Upper lobe of right lung (tissue), 1 donor: ENCODE measurements at regions not wholly inside any gene's neighbourhood (a gene's known extent, or its start where the extent isn't known, plus 50 kb on each side); places are given as distances from the start of the nearest gene placed in this dataset.

ENCODE experiments used
- ATAC-seq: fragments of 200-7000 bp; cut with Tn5 transposase; one replicate; pipeline ENCODE4 v1.9.1; 2020; ENCODE audit warnings: mild to moderate bottlenecking, moderate library complexity
- DNase-seq: peaks from one replicate; pipeline ENCODE4 v3.0.0-alpha.2; 2020
- H3K27ac ChIP-seq: fragments of 200-600 bp; one replicate; pipeline ENCODE4 v1.8.0; 2022
- H3K27me3 ChIP-seq: fragments of 200-600 bp; one replicate; pipeline ENCODE4 v1.8.0; 2022; ENCODE audit warnings: mild to moderate bottlenecking
- H3K36me3 ChIP-seq: fragments of 200-600 bp; one replicate; pipeline ENCODE4 v1.8.0; 2022
- H3K4me1 ChIP-seq: fragments of 200-600 bp; one replicate; pipeline ENCODE4 v1.8.0; 2022
- H3K4me3 ChIP-seq: fragments of 200-600 bp; one replicate; pipeline ENCODE4 v1.8.0; 2022; ENCODE audit warnings: mild to moderate bottlenecking
- H3K9me3 ChIP-seq: fragments of 200-600 bp; one replicate; pipeline ENCODE4 v1.8.0; 2022
- CTCF ChIP-seq: fragments of 200-600 bp; IDR thresholded peaks from one replicate; pipeline ENCODE4 v1.8.0; 2022; ENCODE audit warnings: antibody characterized with exemption
- intact Hi-C: fragments of 100-400 bp; cut with DNase I; formaldehyde crosslinking; loops from one replicate; pipeline ENCODE4 v1.11.0; 2022
- donor health status: DM: no; HTN: yes; CAD: no; lungs with severe emphysema.

GRCh38 chr18:52275817-52276216 is 64.2 kb upstream of the DCC start:
- Histone ChIP-seq H3K4me1 (no peaks in the 10 kb centered on the region), H3K9me3 (no peaks in the 10 kb centered on the region), H3K27me3 (no peaks in the 10 kb centered on the region), H3K27ac (no peak overlapping the region), H3K4me3 (no peak overlapping the region), H3K36me3 (no peaks in the 10 kb centered on the region)
- no peak for DNase-seq
- intact Hi-C loops = no loop called here
- no peak for ATAC-seq
- no peak for TF ChIP-seq CTCF

GRCh38 chr18:52277785-52278184 is 62.2 kb upstream of the DCC start:
- intact Hi-C loops = no loop called here
- H3K36me3 ChIP-seq = no peaks in the 10 kb centered on the region
- no peaks in the 10 kb centered on the region for H3K4me1 ChIP-seq
- H3K27me3 ChIP-seq = no peaks in the 10 kb centered on the region
- DNase-seq = no peak
- H3K27ac ChIP-seq = no peak overlapping the region
- H3K4me3 ChIP-seq = no peak overlapping the region
- no peak for ATAC-seq
- no peaks in the 10 kb centered on the region for H3K9me3 ChIP-seq
- TF ChIP-seq CTCF = no peak

GRCh38 chr18:52278191-52278590 is 61.8 kb upstream of the DCC start:
- intact Hi-C loops = no loop called here
- H3K9me3 ChIP-seq = no peaks in the 10 kb centered on the region
- no peaks in the 10 kb centered on the region for H3K36me3 ChIP-seq
- no peaks in the 10 kb centered on the region for H3K27me3 ChIP-seq
- TF ChIP-seq CTCF = no peak
- H3K27ac ChIP-seq = no peak overlapping the region
- DNase-seq = no peak
- no peak for ATAC-seq
- H3K4me1 ChIP-seq = no peaks in the 10 kb centered on the region
- no peak overlapping the region for H3K4me3 ChIP-seq

- Histone ChIP-seq H3K4me3 (no peak overlapping the region), H3K4me1 (no peaks in the 10 kb centered on the region), H3K36me3 (no peaks in the 10 kb centered on the region), H3K9me3 (no peaks in the 10 kb centered on the region), H3K27me3 (no peaks in the 10 kb centered on the region), H3K27ac (no peak overlapping the region)
- DNase-seq = no peak
- intact Hi-C loops = no loop called here
- no peak for TF ChIP-seq CTCF
- ATAC-seq = no peak
Observed at GRCh38 chr18:52280702-52281101, 59.3 kb upstream of the DCC start.

GRCh38 chr18:52283927-52284326 is 56.1 kb upstream of the DCC start:
- Histone ChIP-seq H3K4me1 (no peaks in the 10 kb centered on the region), H3K36me3 (no peaks in the 10 kb centered on the region), H3K27me3 (no peaks in the 10 kb centered on the region), H3K4me3 (no peak overlapping the region), H3K9me3 (no peaks in the 10 kb centered on the region), H3K27ac (no peak overlapping the region)
- intact Hi-C loops = no loop called here
- no peak for ATAC-seq
- TF ChIP-seq CTCF = no peak
- no peak for DNase-seq

GRCh38 chr18:52286675-52287074 is 53.3 kb upstream of the DCC start:
- DNase-seq = no peak
- intact Hi-C loops = no loop called here
- H3K36me3 ChIP-seq = no peaks in the 10 kb centered on the region
- no peaks in the 10 kb centered on the region for H3K27me3 ChIP-seq
- H3K4me3 ChIP-seq = no peak overlapping the region
- ATAC-seq = no peak
- no peaks in the 10 kb centered on the region for H3K4me1 ChIP-seq
- no peaks in the 10 kb centered on the region for H3K9me3 ChIP-seq
- no peak overlapping the region for H3K27ac ChIP-seq
- no peak for TF ChIP-seq CTCF
